Choroid plexus epithelial cell (primary cell): ENCODE measurements at regions not wholly inside any gene's neighbourhood (a gene's known extent, or its start where the extent isn't known, plus 50 kb on each side); places are given as distances from the start of the nearest gene placed in this dataset.

Source experiments
- DNase-seq: peaks from one replicate; pipeline ENCODE4 v3.0.0-alpha.2; 2010; ENCODE audit warnings: low read depth
- H3K4me3 ChIP-seq: 2 replicates; pipeline ENCODE4 v1.5.1; 2011; ENCODE audit warnings: low read depth, mild to moderate bottlenecking, control low read depth, low read length, moderate library complexity
- TF ChIP-seq, protein P1 (sequence below): conservative IDR thresholded peaks from 2 replicates; pipeline ENCODE4 v1.5.1; 2011; ENCODE audit warnings: low read depth, mild to moderate bottlenecking, control low read depth, inconsistent platforms, low read length, moderate library complexity

DNA sequence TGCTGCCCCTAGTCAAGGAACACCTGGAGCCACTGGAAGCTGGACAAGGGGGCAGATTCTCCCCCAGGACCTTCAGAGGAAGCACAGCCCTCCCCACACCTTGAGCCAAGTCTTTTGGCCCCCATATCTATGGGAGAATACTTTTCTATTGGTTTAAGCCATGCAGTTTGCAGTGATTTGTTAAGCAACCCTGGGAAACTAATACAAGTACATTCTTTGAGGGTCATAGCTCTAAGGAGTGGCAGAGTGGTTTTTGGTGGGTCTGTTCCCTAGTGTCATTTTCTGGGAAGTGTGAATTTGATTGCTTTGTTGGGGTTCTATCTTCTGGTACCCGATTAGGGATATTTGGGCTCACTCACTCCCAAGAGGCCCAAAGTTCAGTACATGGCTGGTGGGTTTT lies 50.8 kb upstream of the PTCSC3 start:
- no peak overlapping the region for H3K4me3 ChIP-seq
- TF ChIP-seq, protein P1, sequence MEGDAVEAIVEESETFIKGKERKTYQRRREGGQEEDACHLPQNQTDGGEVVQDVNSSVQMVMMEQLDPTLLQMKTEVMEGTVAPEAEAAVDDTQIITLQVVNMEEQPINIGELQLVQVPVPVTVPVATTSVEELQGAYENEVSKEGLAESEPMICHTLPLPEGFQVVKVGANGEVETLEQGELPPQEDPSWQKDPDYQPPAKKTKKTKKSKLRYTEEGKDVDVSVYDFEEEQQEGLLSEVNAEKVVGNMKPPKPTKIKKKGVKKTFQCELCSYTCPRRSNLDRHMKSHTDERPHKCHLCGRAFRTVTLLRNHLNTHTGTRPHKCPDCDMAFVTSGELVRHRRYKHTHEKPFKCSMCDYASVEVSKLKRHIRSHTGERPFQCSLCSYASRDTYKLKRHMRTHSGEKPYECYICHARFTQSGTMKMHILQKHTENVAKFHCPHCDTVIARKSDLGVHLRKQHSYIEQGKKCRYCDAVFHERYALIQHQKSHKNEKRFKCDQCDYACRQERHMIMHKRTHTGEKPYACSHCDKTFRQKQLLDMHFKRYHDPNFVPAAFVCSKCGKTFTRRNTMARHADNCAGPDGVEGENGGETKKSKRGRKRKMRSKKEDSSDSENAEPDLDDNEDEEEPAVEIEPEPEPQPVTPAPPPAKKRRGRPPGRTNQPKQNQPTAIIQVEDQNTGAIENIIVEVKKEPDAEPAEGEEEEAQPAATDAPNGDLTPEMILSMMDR, result no peak
- no peak for DNase-seq
